A549 (cell line): ENCODE measurements at regions not wholly inside any gene's neighbourhood (a gene's known extent, or its start where the extent isn't known, plus 50 kb on each side); places are given as distances from the start of the nearest gene placed in this dataset.

Source experiments
- MAX ChIP-seq: IDR thresholded peaks from 2 replicates; pipeline ENCODE4 v1.6.1; 2012
- POLR2A ChIP-seq: IDR thresholded peaks from 2 replicates; pipeline ENCODE4 v1.6.1; 2012; ENCODE audit warnings: mild to moderate bottlenecking, low read length
- TF ChIP-seq, protein P1 (sequence below): fragments of >200 bp; sonication (Bioruptor Twin); formaldehyde crosslinking; IDR thresholded peaks from 3 replicates; pipeline ENCODE4 v1.5.1; 2016
- TF ChIP-seq, protein P2 (sequence below): fragments of 250-450 bp; sonication (Bioruptor Pico); IDR thresholded peaks from 2 replicates; pipeline ENCODE4 v1.5.0; 2021; ENCODE audit warnings: mild to moderate bottlenecking, moderate library complexity, borderline replicate concordance

DNA sequence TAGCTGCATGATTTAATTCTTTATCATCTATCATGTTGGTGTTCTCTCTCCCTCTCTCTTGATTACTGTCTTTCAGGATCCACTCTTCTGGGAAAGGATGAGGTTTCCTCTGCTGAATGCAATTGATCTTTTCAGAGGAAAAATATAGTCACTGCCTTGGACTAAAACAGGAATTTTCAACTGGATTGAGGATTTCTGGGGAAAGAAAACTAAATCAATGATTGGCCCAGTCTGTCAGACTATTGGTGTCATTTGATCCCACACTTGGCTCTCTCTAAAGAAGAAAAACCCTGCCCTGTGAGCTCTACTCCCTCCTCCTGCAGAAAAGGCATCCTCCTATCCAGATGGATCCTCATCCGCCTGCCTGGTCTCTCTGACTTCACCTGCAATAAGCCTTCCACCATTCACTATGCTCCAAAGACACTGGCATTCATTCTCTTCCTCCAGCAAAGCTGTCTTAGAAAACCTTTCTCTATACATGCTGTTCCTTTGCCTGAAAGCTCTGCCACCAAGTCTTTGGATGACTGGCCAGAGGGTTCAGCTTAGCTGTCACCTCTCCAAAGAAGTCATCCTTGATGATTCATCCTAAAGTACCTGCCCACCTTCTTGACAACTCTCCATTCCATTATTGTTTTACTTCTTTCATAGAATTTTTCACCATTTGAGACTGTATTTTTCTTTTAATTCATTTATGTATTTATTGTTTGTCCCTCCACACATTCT lies 127.7 kb upstream of the CAND1 start:
- TF ChIP-seq, protein P1, sequence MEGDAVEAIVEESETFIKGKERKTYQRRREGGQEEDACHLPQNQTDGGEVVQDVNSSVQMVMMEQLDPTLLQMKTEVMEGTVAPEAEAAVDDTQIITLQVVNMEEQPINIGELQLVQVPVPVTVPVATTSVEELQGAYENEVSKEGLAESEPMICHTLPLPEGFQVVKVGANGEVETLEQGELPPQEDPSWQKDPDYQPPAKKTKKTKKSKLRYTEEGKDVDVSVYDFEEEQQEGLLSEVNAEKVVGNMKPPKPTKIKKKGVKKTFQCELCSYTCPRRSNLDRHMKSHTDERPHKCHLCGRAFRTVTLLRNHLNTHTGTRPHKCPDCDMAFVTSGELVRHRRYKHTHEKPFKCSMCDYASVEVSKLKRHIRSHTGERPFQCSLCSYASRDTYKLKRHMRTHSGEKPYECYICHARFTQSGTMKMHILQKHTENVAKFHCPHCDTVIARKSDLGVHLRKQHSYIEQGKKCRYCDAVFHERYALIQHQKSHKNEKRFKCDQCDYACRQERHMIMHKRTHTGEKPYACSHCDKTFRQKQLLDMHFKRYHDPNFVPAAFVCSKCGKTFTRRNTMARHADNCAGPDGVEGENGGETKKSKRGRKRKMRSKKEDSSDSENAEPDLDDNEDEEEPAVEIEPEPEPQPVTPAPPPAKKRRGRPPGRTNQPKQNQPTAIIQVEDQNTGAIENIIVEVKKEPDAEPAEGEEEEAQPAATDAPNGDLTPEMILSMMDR, result no peak
- TF ChIP-seq, protein P2, sequence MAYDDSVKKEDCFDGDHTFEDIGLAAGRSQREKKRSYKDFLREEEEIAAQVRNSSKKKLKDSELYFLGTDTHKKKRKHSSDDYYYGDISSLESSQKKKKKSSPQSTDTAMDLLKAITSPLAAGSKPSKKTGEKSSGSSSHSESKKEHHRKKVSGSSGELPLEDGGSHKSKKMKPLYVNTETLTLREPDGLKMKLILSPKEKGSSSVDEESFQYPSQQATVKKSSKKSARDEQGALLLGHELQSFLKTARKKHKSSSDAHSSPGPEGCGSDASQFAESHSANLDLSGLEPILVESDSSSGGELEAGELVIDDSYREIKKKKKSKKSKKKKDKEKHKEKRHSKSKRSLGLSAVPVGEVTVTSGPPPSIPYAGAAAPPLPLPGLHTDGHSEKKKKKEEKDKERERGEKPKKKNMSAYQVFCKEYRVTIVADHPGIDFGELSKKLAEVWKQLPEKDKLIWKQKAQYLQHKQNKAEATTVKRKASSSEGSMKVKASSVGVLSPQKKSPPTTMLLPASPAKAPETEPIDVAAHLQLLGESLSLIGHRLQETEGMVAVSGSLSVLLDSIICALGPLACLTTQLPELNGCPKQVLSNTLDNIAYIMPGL (CRISPR knock-in tag), result no peak
- TF ChIP-seq MAX, result no peak
- no peak for TF ChIP-seq POLR2A
